ENCODE measurements at regions not wholly inside any gene's neighbourhood (a gene's known extent, or its start where the extent isn't known, plus 50 kb on each side); places are given as distances from the start of the nearest gene placed in this dataset.

DNA sequence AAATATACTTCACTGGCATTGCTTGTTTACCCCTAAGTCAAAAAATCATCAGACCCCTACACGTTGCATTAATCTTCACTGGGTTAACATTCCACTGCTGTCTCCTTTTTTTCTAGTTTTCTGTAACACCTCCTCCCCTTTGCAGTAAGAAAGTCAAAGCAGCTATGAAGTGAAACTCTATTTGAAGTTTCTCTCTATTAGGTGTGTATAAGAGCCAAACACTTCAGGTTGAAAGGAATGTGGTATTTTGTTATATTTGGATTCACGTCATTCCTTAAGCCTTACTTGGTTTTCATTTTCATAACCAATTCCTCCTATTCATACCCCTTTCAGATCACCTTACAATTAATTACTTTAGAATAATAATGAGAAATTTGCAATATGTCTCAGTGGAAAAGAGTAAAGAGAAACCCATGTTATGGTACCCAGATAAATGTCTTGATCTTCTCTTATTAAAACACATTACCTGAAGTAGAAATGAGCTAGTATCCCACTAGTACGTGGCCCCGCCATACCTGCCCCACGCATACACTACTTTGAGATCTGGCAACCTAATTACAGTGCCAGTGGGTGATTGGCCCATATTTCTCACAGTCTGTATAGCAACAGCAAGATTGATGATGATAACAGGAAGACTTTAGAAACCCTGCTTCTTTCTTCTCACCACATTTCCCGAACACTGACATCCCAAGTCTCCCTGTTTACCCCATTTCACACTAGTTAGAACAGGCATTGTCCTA is 236.4 kb upstream of the RGS6 start:
- DNase-seq (ENCODE audit: low read depth), result no peak

DNA sequence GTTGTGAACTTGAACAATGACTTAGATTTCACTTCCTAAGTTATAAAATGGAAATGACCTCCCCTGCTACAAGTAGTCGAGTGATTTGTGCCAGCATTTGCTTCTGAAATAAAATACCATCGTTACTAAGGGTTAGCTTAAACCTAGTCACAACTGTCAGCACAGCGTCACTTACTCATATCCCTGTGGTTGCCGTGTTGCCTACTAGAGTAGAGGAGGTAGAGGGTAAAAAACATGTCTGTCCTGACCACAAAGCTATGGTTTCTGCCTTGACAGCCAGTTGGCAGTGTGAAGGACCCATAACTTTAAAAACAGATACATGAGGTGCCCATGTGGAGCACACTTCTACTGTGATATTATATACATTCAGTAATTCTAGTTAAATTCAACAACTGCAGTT is 234.2 kb upstream of the RGS6 start:
- TF ChIP-seq, protein P1, sequence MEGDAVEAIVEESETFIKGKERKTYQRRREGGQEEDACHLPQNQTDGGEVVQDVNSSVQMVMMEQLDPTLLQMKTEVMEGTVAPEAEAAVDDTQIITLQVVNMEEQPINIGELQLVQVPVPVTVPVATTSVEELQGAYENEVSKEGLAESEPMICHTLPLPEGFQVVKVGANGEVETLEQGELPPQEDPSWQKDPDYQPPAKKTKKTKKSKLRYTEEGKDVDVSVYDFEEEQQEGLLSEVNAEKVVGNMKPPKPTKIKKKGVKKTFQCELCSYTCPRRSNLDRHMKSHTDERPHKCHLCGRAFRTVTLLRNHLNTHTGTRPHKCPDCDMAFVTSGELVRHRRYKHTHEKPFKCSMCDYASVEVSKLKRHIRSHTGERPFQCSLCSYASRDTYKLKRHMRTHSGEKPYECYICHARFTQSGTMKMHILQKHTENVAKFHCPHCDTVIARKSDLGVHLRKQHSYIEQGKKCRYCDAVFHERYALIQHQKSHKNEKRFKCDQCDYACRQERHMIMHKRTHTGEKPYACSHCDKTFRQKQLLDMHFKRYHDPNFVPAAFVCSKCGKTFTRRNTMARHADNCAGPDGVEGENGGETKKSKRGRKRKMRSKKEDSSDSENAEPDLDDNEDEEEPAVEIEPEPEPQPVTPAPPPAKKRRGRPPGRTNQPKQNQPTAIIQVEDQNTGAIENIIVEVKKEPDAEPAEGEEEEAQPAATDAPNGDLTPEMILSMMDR (conservative IDR thresholded peaks at IDR 0.05; ENCODE audit: low read length), result no peak
- DNase-seq (ENCODE audit: low read depth), result no peak

More for the DNA sequence above, 236.4 kb upstream of the RGS6 start:
- H3K4me3 ChIP-seq (ENCODE audit: low read length), result no peak overlapping the region
- TF ChIP-seq, protein P1 (conservative IDR thresholded peaks at IDR 0.05; ENCODE audit: low read length), result no peak

DNA sequence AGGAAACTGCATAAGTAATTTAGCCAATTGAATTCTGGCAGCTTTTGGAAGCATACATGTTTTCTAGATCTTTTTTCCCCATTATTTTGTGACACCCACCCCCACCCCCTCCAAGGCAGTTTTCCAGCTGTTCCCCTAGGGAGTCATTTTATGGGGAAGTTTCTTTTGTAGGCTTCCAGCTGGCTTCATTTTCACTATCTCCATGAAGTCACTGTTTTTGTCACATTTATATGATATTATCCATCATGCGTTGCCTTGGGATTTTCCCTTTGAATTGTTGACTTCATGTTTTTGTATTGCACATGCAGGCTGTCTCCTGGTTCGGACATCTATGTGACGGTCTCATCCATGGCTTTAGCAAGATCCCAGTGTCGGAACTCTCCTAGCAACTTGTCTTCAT is 233.6 kb upstream of the RGS6 start:
- DNase-seq (ENCODE audit: low read depth), result no peak
- TF ChIP-seq, protein P1 (conservative IDR thresholded peaks at IDR 0.05; ENCODE audit: low read length), result no peak
- no peak overlapping the region for H3K4me3 ChIP-seq (ENCODE audit: low read length)

More for the DNA sequence above, 234.2 kb upstream of the RGS6 start:
- H3K4me3 ChIP-seq (ENCODE audit: low read length), result no peak overlapping the region

DNA sequence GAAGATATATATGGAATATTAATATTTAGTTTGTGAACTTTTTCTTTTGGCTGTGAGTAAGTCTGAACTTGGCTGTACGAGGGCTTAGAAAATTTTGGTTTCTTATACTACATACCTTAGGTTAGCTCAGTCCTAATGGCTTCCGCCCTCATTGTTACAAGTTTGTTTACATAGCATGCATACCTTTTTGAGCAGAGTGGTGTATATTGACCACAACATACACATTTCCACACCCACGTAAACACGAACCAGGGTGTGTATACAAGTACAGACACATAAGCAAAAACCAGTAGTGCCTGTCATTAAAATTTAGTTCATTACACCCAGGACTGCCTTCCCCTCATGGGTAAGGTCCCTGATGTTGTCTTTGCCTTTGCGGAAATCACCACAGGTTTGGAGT is 230.2 kb upstream of the RGS6 start:
- no peak for DNase-seq (ENCODE audit: low read depth)
- H3K4me3 ChIP-seq (ENCODE audit: low read length), result no peak overlapping the region
- TF ChIP-seq, protein P1 (conservative IDR thresholded peaks at IDR 0.05; ENCODE audit: low read length), result no peak

DNA sequence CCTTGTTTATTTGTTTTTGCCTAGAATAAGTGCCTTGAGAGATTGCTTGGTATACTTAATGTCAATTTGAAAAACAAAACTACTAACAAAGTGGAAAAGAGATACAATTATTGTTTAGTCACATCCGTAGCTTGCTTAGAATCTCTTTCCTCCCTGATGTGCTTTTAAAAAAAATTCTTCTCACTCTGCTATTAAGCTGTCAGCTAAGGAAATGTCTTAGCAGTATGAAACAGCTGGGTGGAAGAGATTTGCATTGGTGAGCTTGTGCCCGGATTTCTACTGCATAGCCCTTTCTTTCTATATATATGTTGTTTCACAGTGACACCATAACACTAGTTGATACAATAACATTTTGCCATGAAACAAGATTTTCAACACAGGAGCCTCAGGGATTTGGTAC is 229.4 kb upstream of the RGS6 start:
- TF ChIP-seq, protein P1 (conservative IDR thresholded peaks at IDR 0.05; ENCODE audit: low read length), result no peak
- H3K4me3 ChIP-seq (ENCODE audit: low read length), result no peak overlapping the region
- DNase-seq (ENCODE audit: low read depth), result no peak

DNA sequence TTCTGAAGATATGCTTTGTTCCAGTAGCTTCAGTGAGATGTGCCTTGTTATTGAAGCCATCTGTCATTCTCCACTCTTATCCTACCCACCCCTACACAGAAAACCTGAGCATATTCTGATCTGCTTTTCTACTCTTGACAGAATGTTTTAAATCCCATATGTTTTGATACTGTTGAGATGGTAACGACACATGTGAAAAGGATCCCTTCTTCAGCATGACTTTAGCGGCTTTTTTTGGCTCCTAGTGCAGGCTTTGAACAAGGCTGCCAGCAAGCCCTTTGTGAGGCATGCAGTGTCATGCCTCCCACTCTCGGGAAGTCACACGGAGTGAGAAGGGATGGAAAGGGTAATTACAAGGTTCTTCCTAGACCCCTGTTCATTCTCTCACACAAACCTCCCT is 228.8 kb upstream of the RGS6 start:
- H3K4me3 ChIP-seq (ENCODE audit: low read length), result no peak overlapping the region
- TF ChIP-seq, protein P1 (conservative IDR thresholded peaks at IDR 0.05; ENCODE audit: low read length), result no peak
- peak; percentile 80 for DNase-seq (ENCODE audit: low read depth)

DNA sequence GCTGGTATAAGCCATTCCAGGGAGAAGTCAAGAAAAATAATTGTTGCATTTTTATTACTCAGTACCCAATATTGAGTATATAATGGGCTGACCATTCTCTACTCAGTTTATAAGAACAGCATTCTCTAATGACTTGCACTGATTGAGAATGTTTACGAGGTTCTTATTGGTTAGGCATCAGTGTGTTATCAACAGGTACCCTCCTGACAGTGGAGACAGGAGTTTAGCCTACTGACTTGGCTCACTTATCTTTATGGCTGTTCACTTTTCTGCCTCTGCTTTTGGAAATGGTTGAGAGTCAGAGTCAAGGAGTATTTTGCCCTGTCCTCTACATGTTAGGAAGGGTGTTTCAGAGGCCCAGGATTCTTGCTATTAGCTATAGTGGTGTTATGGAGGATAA is 228.0 kb upstream of the RGS6 start:
- TF ChIP-seq, protein P1 (conservative IDR thresholded peaks at IDR 0.05; ENCODE audit: low read length), result no peak
- no peak for DNase-seq (ENCODE audit: low read depth)
- no peak overlapping the region for H3K4me3 ChIP-seq (ENCODE audit: low read length)
